ENCODE measurements at regions not wholly inside any gene's neighbourhood (a gene's known extent, or its start where the extent isn't known, plus 50 kb on each side); places are given as distances from the start of the nearest gene placed in this dataset.

DNA sequence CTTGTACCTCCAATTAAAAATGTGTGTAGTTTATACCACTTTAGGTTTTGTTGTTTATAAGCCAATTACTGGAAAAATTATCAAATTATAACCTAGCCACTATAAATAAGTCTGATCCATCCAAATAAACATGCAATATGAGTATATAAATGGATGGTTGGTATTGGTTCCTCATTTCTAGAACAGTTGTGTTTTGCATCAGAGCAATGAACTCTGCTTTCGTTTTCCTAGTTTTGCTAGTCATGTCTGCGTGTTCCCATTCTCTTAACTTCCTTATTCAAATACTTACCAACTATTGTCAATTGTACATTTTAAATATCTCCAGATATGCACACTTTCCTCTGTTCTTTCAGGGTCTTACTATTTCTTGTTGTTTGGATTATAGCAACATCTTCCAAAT, 641.7 kb downstream of the NR4A2 start:
- TF ChIP-seq CTCF (IDR thresholded peaks at IDR 0.05): no peak
- TF ChIP-seq POLR2A (IDR thresholded peaks at IDR 0.05): no peak

Data from heart left ventricle (tissue), 13 donors.